ENCODE measurements at regions not wholly inside any gene's neighbourhood (a gene's known extent, or its start where the extent isn't known, plus 50 kb on each side); places are given as distances from the start of the nearest gene placed in this dataset.
"Not testable (repeated sequence)": the region's sequence is repeated elsewhere in the genome, so short reads cannot be mapped to it uniquely, and the experiment has no call there.

- Histone ChIP-seq H3K27ac (no peak overlapping the region), H3K27me3 (replicated peaks) (peaks cover 9% of the 10 kb centered on the region), H3K4me3 (no peak overlapping the region), H3K9me3 (replicated peaks) (no peaks in the 10 kb centered on the region), H3K4me1 (replicated peaks) (no peaks in the 10 kb centered on the region), H3K36me3 (no peaks in the 10 kb centered on the region)
- DNase-seq (ENCODE audit: low read depth in 1 of 2, low spot score in 2 of 2): no peak
These were observed 87.6 kb downstream of the CARTPT start for GRCh38 chr5:71806711-71807110.

GRCh38 chr5:71807909-71808308 is 88.8 kb downstream of the CARTPT start:
- H3K27ac ChIP-seq: no peak overlapping the region
- H3K9me3 ChIP-seq (replicated peaks): no peaks in the 10 kb centered on the region
- DNase-seq (ENCODE audit: low read depth in 1 of 2, low spot score in 2 of 2): no peak
- no peak overlapping the region for H3K4me3 ChIP-seq
- peaks cover 9% of the 10 kb centered on the region for H3K27me3 ChIP-seq (replicated peaks)
- no peaks in the 10 kb centered on the region for H3K4me1 ChIP-seq (replicated peaks)
- no peaks in the 10 kb centered on the region for H3K36me3 ChIP-seq

- Histone ChIP-seq H3K27ac (no peak overlapping the region), H3K4me1 (replicated peaks) (no peaks in the 10 kb centered on the region), H3K9me3 (replicated peaks) (no peaks in the 10 kb centered on the region), H3K4me3 (no peak overlapping the region), H3K36me3 (no peaks in the 10 kb centered on the region), H3K27me3 (replicated peaks) (peaks cover 5% of the 10 kb centered on the region)
- no peak for DNase-seq (ENCODE audit: low read depth in 1 of 2, low spot score in 2 of 2)
These were observed 90.4 kb downstream of the CARTPT start for GRCh38 chr5:71809446-71809845.

GRCh38 chr5:71810023-71810422 is 90.9 kb downstream of the CARTPT start:
- no peaks in the 10 kb centered on the region for H3K4me1 ChIP-seq (replicated peaks)
- H3K36me3 ChIP-seq: no peaks in the 10 kb centered on the region
- no peak overlapping the region for H3K4me3 ChIP-seq
- no peaks in the 10 kb centered on the region for H3K9me3 ChIP-seq (replicated peaks)
- H3K27ac ChIP-seq: no peak overlapping the region
- no peak for DNase-seq (ENCODE audit: low read depth in 1 of 2, low spot score in 2 of 2)
- peaks cover 5% of the 10 kb centered on the region for H3K27me3 ChIP-seq (replicated peaks)

GRCh38 chr5:71810471-71811195 is 91.6 kb downstream of the CARTPT start:
- peaks cover 5% of the 10 kb centered on the region for H3K27me3 ChIP-seq (replicated peaks)
- no peak overlapping the region for H3K4me3 ChIP-seq
- no peak overlapping the region for H3K27ac ChIP-seq
- H3K4me1 ChIP-seq (replicated peaks): no peaks in the 10 kb centered on the region
- no peaks in the 10 kb centered on the region for H3K36me3 ChIP-seq
- no peak for DNase-seq (ENCODE audit: low read depth in 1 of 2, low spot score in 2 of 2)
- no peaks in the 10 kb centered on the region for H3K9me3 ChIP-seq (replicated peaks)

- no peaks in the 10 kb centered on the region for H3K9me3 ChIP-seq (replicated peaks)
- H3K36me3 ChIP-seq: no peaks in the 10 kb centered on the region
- no peak overlapping the region for H3K27ac ChIP-seq
- H3K4me3 ChIP-seq: no peak overlapping the region
- no peaks in the 10 kb centered on the region; the same call in 1 of the 2 replicates for H3K27me3 ChIP-seq (replicated peaks)
- no peaks in the 10 kb centered on the region for H3K4me1 ChIP-seq (replicated peaks)
- DNase-seq (ENCODE audit: low read depth in 1 of 2, low spot score in 2 of 2): no peak
These were observed 92.7 kb downstream of the CARTPT start for GRCh38 chr5:71811779-71812178.

GRCh38 chr5:71816307-71816706 is 97.2 kb downstream of the CARTPT start:
- Histone ChIP-seq H3K27ac (no peak overlapping the region), H3K4me1 (replicated peaks) (no peaks in the 10 kb centered on the region), H3K36me3 (no peaks in the 10 kb centered on the region), H3K27me3 (replicated peaks) (no peaks in the 10 kb centered on the region), H3K9me3 (replicated peaks) (no peaks in the 10 kb centered on the region), H3K4me3 (no peak overlapping the region)
- DNase-seq (ENCODE audit: low read depth in 1 of 2, low spot score in 2 of 2): no peak

GRCh38 chr5:71817891-71818290 is 98.8 kb downstream of the CARTPT start:
- no peak for DNase-seq (ENCODE audit: low read depth in 1 of 2, low spot score in 2 of 2)
- Histone ChIP-seq H3K4me3 (no peak overlapping the region), H3K27ac (no peak overlapping the region), H3K36me3 (no peaks in the 10 kb centered on the region), H3K9me3 (replicated peaks) (no peaks in the 10 kb centered on the region), H3K4me1 (replicated peaks) (no peaks in the 10 kb centered on the region), H3K27me3 (replicated peaks) (no peaks in the 10 kb centered on the region)

- no peak overlapping the region for H3K4me3 ChIP-seq
- no peaks in the 10 kb centered on the region for H3K36me3 ChIP-seq
- no peaks in the 10 kb centered on the region for H3K4me1 ChIP-seq (replicated peaks)
- H3K9me3 ChIP-seq (replicated peaks): no peaks in the 10 kb centered on the region
- no peak overlapping the region for H3K27ac ChIP-seq
- no peak for DNase-seq (ENCODE audit: low read depth in 1 of 2, low spot score in 2 of 2)
- H3K27me3 ChIP-seq (replicated peaks): no peaks in the 10 kb centered on the region
These were observed 102.0 kb downstream of the CARTPT start for GRCh38 chr5:71821029-71821428.

GRCh38 chr5:71822065-71822464 is 103.0 kb downstream of the CARTPT start:
- H3K4me3 ChIP-seq; DNase-seq (ENCODE audit: low read depth in 1 of 2, low spot score in 2 of 2); H3K9me3 ChIP-seq (replicated peaks); H3K27ac ChIP-seq; H3K27me3 ChIP-seq (replicated peaks); H3K36me3 ChIP-seq; H3K4me1 ChIP-seq (replicated peaks): not testable (repeated sequence)

GRCh38 chr5:71825992-71826391 is 106.9 kb downstream of the CARTPT start:
- H3K27me3 ChIP-seq (replicated peaks): no peaks in the 10 kb centered on the region
- no peak overlapping the region for H3K4me3 ChIP-seq
- no peak for DNase-seq (ENCODE audit: low read depth in 1 of 2, low spot score in 2 of 2)
- H3K27ac ChIP-seq: no peak overlapping the region
- peaks cover 3% of the 10 kb centered on the region; the same call in 1 of the 2 replicates for H3K9me3 ChIP-seq (replicated peaks)
- peaks cover 13% of the 10 kb centered on the region for H3K4me1 ChIP-seq (replicated peaks)
- H3K36me3 ChIP-seq: no peaks in the 10 kb centered on the region

- Histone ChIP-seq H3K4me1 (replicated peaks) (peaks cover 20% of the 10 kb centered on the region), H3K27me3 (replicated peaks) (no peaks in the 10 kb centered on the region), H3K36me3 (no peaks in the 10 kb centered on the region), H3K27ac (no peak overlapping the region), H3K4me3 (no peak overlapping the region), H3K9me3 (replicated peaks) (peaks cover 3% of the 10 kb centered on the region; the same call in 1 of the 2 replicates)
- DNase-seq (ENCODE audit: low read depth in 1 of 2, low spot score in 2 of 2): no peak
These were observed 109.4 kb downstream of the CARTPT start for GRCh38 chr5:71828291-71829040.

- no peak for DNase-seq (ENCODE audit: low read depth in 1 of 2, low spot score in 2 of 2)
- no peak overlapping the region for H3K27ac ChIP-seq
These were observed 110.1 kb downstream of the CARTPT start for GRCh38 chr5:71829206-71829605.

More at GRCh38 chr5:71829206-71829605, 110.1 kb downstream of the CARTPT start:
- no peak overlapping the region for H3K4me3 ChIP-seq
- H3K9me3 ChIP-seq (replicated peaks): peaks cover 3% of the 10 kb centered on the region; the same call in 1 of the 2 replicates
- no peaks in the 10 kb centered on the region for H3K27me3 ChIP-seq (replicated peaks)
- H3K36me3 ChIP-seq: no peaks in the 10 kb centered on the region
- peaks cover 20% of the 10 kb centered on the region for H3K4me1 ChIP-seq (replicated peaks)
